HEK293 (cell line): ENCODE measurements at regions not wholly inside any gene's neighbourhood (a gene's known extent, or its start where the extent isn't known, plus 50 kb on each side); places are given as distances from the start of the nearest gene placed in this dataset.
A peak's percentile ranks its signal among the peaks of the same experiment; 100 is the strongest.

Source experiments
- CTCF ChIA-PET: fragments of 350-600 bp; formaldehyde crosslinking; extraction: SDS; loops from one replicate; lab custom pipeline; 2021; ENCODE audit warnings: antibody characterized with exemption; lab: Yijun Ruan, JAX
- POLR2A ChIA-PET: fragments of 300-600 bp; formaldehyde crosslinking; extraction: SDS; loops from one replicate; lab custom pipeline; 2020; ENCODE audit warnings: antibody characterized with exemption, inconsistent platforms; lab: Yijun Ruan, JAX
- H3K27ac ChIP-seq: fragments of 200-500 bp; sonication (Bioruptor generic); 2 replicates; pipeline ENCODE4 v1.5.1; 2014; ENCODE audit warnings: low read depth, low read length, control low read depth, inconsistent platforms; ENCODE audit errors: extremely low read depth
- H3K36me3 ChIP-seq, 2 experiments: fragments of 200-500 bp in 1 of 2; sonication (Bioruptor generic) in 1 of 2; 1 replicate in 1 of 2; 2 replicates in 1 of 2; pipeline ENCODE4 v1.5.1; 2014 to 2017; ENCODE audit warnings: inconsistent platforms in 2 of 2, low read length in 2 of 2; ENCODE audit not compliant: control insufficient read depth in 2 of 2, insufficient read depth in 1 of 2
- H3K4me1 ChIP-seq: fragments of 200-500 bp; sonication (Bioruptor generic); 2 replicates; pipeline ENCODE4 v1.5.1; 2014; ENCODE audit warnings: mild to moderate bottlenecking, low read length, inconsistent platforms; ENCODE audit not compliant: control insufficient read depth, insufficient read depth
- H3K4me3 ChIP-seq: 2 replicates; pipeline ENCODE4 v1.5.1; 2011; ENCODE audit warnings: low read depth, mild to moderate bottlenecking, control low read depth, low read length, moderate library complexity
- H3K9me3 ChIP-seq: fragments of 200-500 bp; sonication (Bioruptor generic); 2 replicates; pipeline ENCODE4 v1.5.1; 2014; ENCODE audit warnings: low read depth, low read length, inconsistent platforms; ENCODE audit not compliant: control insufficient read depth, insufficient read depth
- IKZF3 ChIP-seq: fragments of 450-650 bp; IDR thresholded peaks from 2 replicates; pipeline ENCODE4 v1.5.0; 2018; ENCODE audit warnings: missing biosample characterization, mild to moderate bottlenecking, missing genetic modification characterization, moderate library complexity
- KLF1 ChIP-seq: fragments of 450-650 bp; formaldehyde crosslinking; IDR thresholded peaks from 2 replicates; pipeline ENCODE4 v1.5.1; 2016; ENCODE audit warnings: missing biosample characterization, missing genetic modification characterization
- PRDM1 ChIP-seq: fragments of 450-650 bp; formaldehyde crosslinking; IDR thresholded peaks from 2 replicates; pipeline ENCODE4; 2016; ENCODE audit warnings: missing biosample characterization, missing genetic modification characterization
- PRDM10 ChIP-seq: fragments of 450-650 bp; formaldehyde crosslinking; IDR thresholded peaks from 2 replicates; pipeline ENCODE4 v1.5.1; 2016; ENCODE audit warnings: missing biosample characterization, missing genetic modification characterization
- SETDB1 ChIP-seq: IDR thresholded peaks from one replicate; pipeline ENCODE4 v1.6.1; 2017; ENCODE audit warnings: mild to moderate bottlenecking, low read length, moderate library complexity, mixed read lengths; ENCODE audit not compliant: insufficient read length
- ZNF155 ChIP-seq: fragments of 450-650 bp; formaldehyde crosslinking; IDR thresholded peaks from 2 replicates; pipeline ENCODE4 v1.5.1; 2016; ENCODE audit warnings: missing biosample characterization, missing genetic modification characterization
- ZNF24 ChIP-seq: fragments of 450-650 bp; formaldehyde crosslinking; IDR thresholded peaks from 2 replicates; pipeline ENCODE4 v1.5.1; 2016; ENCODE audit warnings: missing biosample characterization, missing genetic modification characterization
- ZNF248 ChIP-seq: fragments of 450-650 bp; formaldehyde crosslinking; IDR thresholded peaks from 2 replicates; pipeline ENCODE4 v1.5.1; 2017; ENCODE audit warnings: missing biosample characterization, missing genetic modification characterization
- ZNF280D ChIP-seq: fragments of 450-650 bp; formaldehyde crosslinking; IDR thresholded peaks from 2 replicates; pipeline ENCODE4 v1.5.1; 2016; ENCODE audit warnings: missing biosample characterization, missing genetic modification characterization
- ZNF391 ChIP-seq: fragments of 450-650 bp; formaldehyde crosslinking; IDR thresholded peaks from 2 replicates; pipeline ENCODE4 v1.5.1; 2016; ENCODE audit warnings: low read depth, missing biosample characterization, missing genetic modification characterization, borderline replicate concordance
- ZNF426 ChIP-seq: fragments of 450-650 bp; formaldehyde crosslinking; IDR thresholded peaks from 2 replicates; pipeline ENCODE4 v1.5.1; 2017; ENCODE audit warnings: missing biosample characterization, missing genetic modification characterization, mild to moderate bottlenecking, inconsistent platforms, moderate library complexity
- ZNF488 ChIP-seq: fragments of 450-650 bp; formaldehyde crosslinking; IDR thresholded peaks from 2 replicates; pipeline ENCODE4 v1.5.1; 2016; ENCODE audit warnings: missing biosample characterization, missing genetic modification characterization
- ZNF626 ChIP-seq: fragments of 450-650 bp; sonication (Bioruptor Pico); formaldehyde crosslinking; IDR thresholded peaks from 2 replicates; pipeline ENCODE4 v1.5.1; 2018; ENCODE audit warnings: missing biosample characterization, missing genetic modification characterization, inconsistent platforms
- ZNF692 ChIP-seq: fragments of 450-650 bp; formaldehyde crosslinking; IDR thresholded peaks from 2 replicates; pipeline ENCODE4 v1.5.1; 2016; ENCODE audit warnings: missing biosample characterization, missing genetic modification characterization
- ZNF704 ChIP-seq: fragments of 450-650 bp; formaldehyde crosslinking; IDR thresholded peaks from 2 replicates; pipeline ENCODE4 v1.5.1; 2016; ENCODE audit warnings: missing biosample characterization, missing genetic modification characterization
- ZNF76 ChIP-seq: fragments of 450-650 bp; formaldehyde crosslinking; IDR thresholded peaks from 2 replicates; pipeline ENCODE4; 2016; ENCODE audit warnings: low read depth, missing biosample characterization, missing genetic modification characterization, borderline replicate concordance
- ZNF792 ChIP-seq: fragments of 450-650 bp; formaldehyde crosslinking; IDR thresholded peaks from 2 replicates; pipeline ENCODE4 v1.5.1; 2016; ENCODE audit warnings: missing biosample characterization, missing genetic modification characterization
- ZSCAN23 ChIP-seq: fragments of 450-650 bp; formaldehyde crosslinking; IDR thresholded peaks from 2 replicates; pipeline ENCODE4 v1.5.1; 2016; ENCODE audit warnings: missing biosample characterization, missing genetic modification characterization
- ZSCAN4 ChIP-seq: fragments of 450-650 bp; formaldehyde crosslinking; IDR thresholded peaks from 2 replicates; pipeline ENCODE4 v1.5.1; 2017; ENCODE audit warnings: missing biosample characterization, missing genetic modification characterization

- TF ChIP-seq ZNF704 (no peak), ZNF426 (tag by site-specific recombination) (no peak), PRDM1 (tag by site-specific recombination) (no peak), ZNF248 (tag by site-specific recombination) (no peak), ZNF626 (tag by site-specific recombination) (no peak), ZNF155 (tag by site-specific recombination) (no peak)
Observed at GRCh38 chr1:121472017-121472416, 287.2 kb downstream of the SRGAP2C start (continued).

- Histone ChIP-seq H3K9me3 (no peaks in the 10 kb centered on the region), H3K36me3 (no peaks in the 10 kb centered on the region), H3K4me1 (no peaks in the 10 kb centered on the region), H3K4me3 (no peak overlapping the region), H3K27ac (no peak overlapping the region)
- POLR2A ChIA-PET = no interaction called here
- CTCF ChIA-PET = no interaction called here
- TF ChIP-seq ZSCAN23 (tag by site-specific recombination) = no peak
- peak; percentile 90 for TF ChIP-seq SETDB1
Observed at GRCh38 chr1:121483234-121483633, 298.5 kb downstream of the SRGAP2C start.

GRCh38 chr1:121483961-121484424 lies 299.2 kb downstream of the SRGAP2C start:
- no peaks in the 10 kb centered on the region for H3K36me3 ChIP-seq
- CTCF ChIA-PET = no interaction called here
- 0 out of 2 replicates have a peak, but pooled peaks have one; percentile 37 for TF ChIP-seq ZNF792
- no peak for TF ChIP-seq KLF1 (tag by site-specific recombination)
- TF ChIP-seq ZSCAN4 (tag by site-specific recombination) = 0 out of 2 replicates have a peak, but pooled peaks have one; percentile 29
- peak; percentile 59; the same call in 1 of the 2 replicates for TF ChIP-seq ZNF692
- no peak for TF ChIP-seq ZNF391 (tag by site-specific recombination)
- peak; percentile 28; the same call in 1 of the 2 replicates for TF ChIP-seq ZNF24 (tag by site-specific recombination)
- no peak for TF ChIP-seq ZNF280D (tag by site-specific recombination)
- 0 out of 2 replicates have a peak, but pooled peaks have one; percentile 39 for TF ChIP-seq IKZF3 (tag by site-specific recombination)
- peak; percentile 19; the same call in 1 of the 2 replicates for TF ChIP-seq ZNF488
- TF ChIP-seq PRDM10 (tag by site-specific recombination) = peak; percentile 32; the same call in 1 of the 2 replicates
- TF ChIP-seq ZNF76 (tag by site-specific recombination) = 0 out of 2 replicates have a peak, but pooled peaks have one; percentile 17

More at GRCh38 chr1:121483961-121484424, 299.2 kb downstream of the SRGAP2C start:
- Histone ChIP-seq H3K9me3 (no peaks in the 10 kb centered on the region), H3K27ac (no peak overlapping the region), H3K4me1 (no peaks in the 10 kb centered on the region), H3K4me3 (no peak overlapping the region)
- POLR2A ChIA-PET = no interaction called here
